ENCODE measurements at regions not wholly inside any gene's neighbourhood (a gene's known extent, or its start where the extent isn't known, plus 50 kb on each side); places are given as distances from the start of the nearest gene placed in this dataset.

- TF ChIP-seq CTCF (IDR thresholded peaks at IDR 0.05) (no peak), POLR2A (IDR thresholded peaks at IDR 0.05) (no peak)
Measured at GRCh38 chr10:91077549-91078071, 142.9 kb upstream of the PCGF5 start.
